Keratinocyte (primary cell): ENCODE measurements at regions not wholly inside any gene's neighbourhood (a gene's known extent, or its start where the extent isn't known, plus 50 kb on each side); places are given as distances from the start of the nearest gene placed in this dataset.

Source experiments
- DNase-seq: peaks from one replicate; pipeline ENCODE4 v3.0.0-alpha.2; 2011; ENCODE audit warnings: low read depth, missing footprints, low spot score
- FAIRE-seq: peaks from 2 replicates; lab custom pipeline; 2011; peaks lifted over from hg19 to GRCh38; lab: Jason Lieb, UNC
- H2AFZ ChIP-seq: 2 replicates; pipeline ENCODE4 v1.6.0; 2012; ENCODE audit warnings: low read length, control low read depth, inconsistent platforms; ENCODE audit not compliant: control insufficient read depth
- H3K27ac ChIP-seq: 2 replicates; pipeline ENCODE4 v1.5.1; 2011; ENCODE audit warnings: low read length; ENCODE audit not compliant: control insufficient read depth, insufficient read depth
- H3K27me3 ChIP-seq: 3 replicates; pipeline ENCODE4 v1.6.0; 2011; ENCODE audit warnings: low read length; ENCODE audit not compliant: control insufficient read depth, insufficient read depth; ENCODE audit errors: extremely low read depth
- H3K36me3 ChIP-seq, 2 experiments: 2 replicates in 1 of 2; 3 replicates in 1 of 2; pipeline ENCODE4 v1.5.1; 2011; ENCODE audit warnings: low read length in 2 of 2, mild to moderate bottlenecking in 1 of 2; ENCODE audit not compliant: control insufficient read depth in 2 of 2, insufficient read depth in 2 of 2; ENCODE audit errors: extremely low read depth in 1 of 2
- H3K4me1 ChIP-seq: 3 replicates; pipeline ENCODE4 v1.5.1; 2011; ENCODE audit warnings: low read length; ENCODE audit not compliant: control insufficient read depth, insufficient read depth; ENCODE audit errors: extremely low read depth
- H3K4me2 ChIP-seq: 3 replicates; pipeline ENCODE4 v1.6.0; 2011; ENCODE audit warnings: low read depth, low read length; ENCODE audit not compliant: control insufficient read depth, insufficient read depth; ENCODE audit errors: extremely low read depth
- H3K4me3 ChIP-seq, 3 experiments: fragments of 200-600 bp in 1 of 3; sonication (generic) in 1 of 3; 2 replicates in 2 of 3; 3 replicates in 1 of 3; pipeline ENCODE4 v1.5.1; 2011 to 2016; ENCODE audit warnings: low read length in 3 of 3, mild to moderate bottlenecking in 3 of 3, control low read depth in 2 of 3, inconsistent platforms in 1 of 3, low read depth in 1 of 3, mixed read lengths in 1 of 3, mixed run types in 1 of 3, moderate library complexity in 1 of 3; ENCODE audit not compliant: control insufficient read depth in 2 of 3, insufficient read depth in 2 of 3; ENCODE audit errors: extremely low read depth in 1 of 3
- H3K79me2 ChIP-seq: 2 replicates; pipeline ENCODE4 v1.6.0; 2012; ENCODE audit warnings: low read length; ENCODE audit not compliant: control insufficient read depth, insufficient read depth
- H3K9ac ChIP-seq: 3 replicates; pipeline ENCODE4 v1.6.0; 2011; ENCODE audit warnings: low read length; ENCODE audit not compliant: control insufficient read depth, insufficient read depth; ENCODE audit errors: extremely low read depth
- H3K9me1 ChIP-seq: 3 replicates; pipeline ENCODE4 v1.6.0; 2011; ENCODE audit warnings: low read length; ENCODE audit not compliant: control insufficient read depth, insufficient read depth; ENCODE audit errors: extremely low read depth
- H3K9me3 ChIP-seq: 2 replicates; pipeline ENCODE4 v1.5.1; 2012; ENCODE audit warnings: low read depth, low read length; ENCODE audit not compliant: control insufficient read depth
- H4K20me1 ChIP-seq: 3 replicates; pipeline ENCODE4 v1.6.0; 2011; ENCODE audit warnings: low read length; ENCODE audit not compliant: control insufficient read depth, insufficient read depth; ENCODE audit errors: extremely low read depth
- EZH2 ChIP-seq: IDR thresholded peaks from one replicate; pipeline ENCODE4 v1.6.1; 2012; ENCODE audit warnings: inconsistent platforms, mild to moderate bottlenecking, low read length, moderate library complexity
- dilution Hi-C: fragments of 300-500 bp; cut with MboI; formaldehyde crosslinking; loops from one replicate; pipeline ENCODE4 v1.7.0; 2020; ENCODE audit warnings: low sequenced_read_pairs; ENCODE audit not compliant: extremely low pct_ligation_motif_present
- TF ChIP-seq, protein P1 (sequence below), 3 experiments: IDR thresholded peaks in 1 of 3; conservative IDR thresholded peaks in 1 of 3; optimal IDR thresholded peaks in 1 of 3; 2 replicates in 2 of 3; 3 replicates in 1 of 3; pipeline versions ENCODE3 to v1.5.1; 2011; ENCODE audit warnings: low read length in 3 of 3, mild to moderate bottlenecking in 3 of 3, moderate library complexity in 2 of 3, control low read depth in 1 of 3, inconsistent platforms in 1 of 3; ENCODE audit not compliant: insufficient read depth in 2 of 3; ENCODE audit errors: extremely low read depth in 1 of 3

DNA sequence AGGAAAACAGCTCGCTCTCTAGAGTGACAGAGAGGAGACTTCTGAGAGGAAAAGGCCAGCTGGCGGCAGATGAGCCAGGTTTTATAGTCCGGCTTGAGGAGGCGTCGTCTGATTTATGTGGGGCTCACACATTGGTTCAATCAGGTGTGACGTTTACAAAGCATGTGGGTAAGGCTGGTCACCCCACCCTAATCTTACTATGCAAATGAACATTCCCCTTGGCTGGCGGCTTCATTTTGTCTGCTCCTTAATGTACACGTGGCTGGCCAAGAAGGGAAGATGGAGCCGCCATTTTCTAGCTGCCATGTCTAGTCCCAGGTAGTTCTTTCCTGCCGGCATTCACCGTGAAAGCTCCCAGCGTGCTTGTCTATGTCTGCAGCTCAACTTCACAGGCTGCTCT is 299.1 kb upstream of the SPRED2 start:
- dilution Hi-C loops: no loop called here
- DNase-seq (no peak), FAIRE-seq (no peak)
- Histone ChIP-seq H3K9me3 (no peaks in the 10 kb centered on the region), H3K27ac (no peak overlapping the region), H3K4me2 (no peak overlapping the region), H3K4me1 (peaks cover 11% of the 10 kb centered on the region), H3K9ac (no peak overlapping the region), H3K4me3 (no peak overlapping the region), H3K9me1 (no peaks in the 10 kb centered on the region), H4K20me1 (no peaks in the 10 kb centered on the region), H3K36me3 (no peaks in the 10 kb centered on the region), H2AFZ (no peak overlapping the region), H3K27me3 (no peaks in the 10 kb centered on the region), H3K79me2 (no peaks in the 10 kb centered on the region)
- TF ChIP-seq, protein P1, sequence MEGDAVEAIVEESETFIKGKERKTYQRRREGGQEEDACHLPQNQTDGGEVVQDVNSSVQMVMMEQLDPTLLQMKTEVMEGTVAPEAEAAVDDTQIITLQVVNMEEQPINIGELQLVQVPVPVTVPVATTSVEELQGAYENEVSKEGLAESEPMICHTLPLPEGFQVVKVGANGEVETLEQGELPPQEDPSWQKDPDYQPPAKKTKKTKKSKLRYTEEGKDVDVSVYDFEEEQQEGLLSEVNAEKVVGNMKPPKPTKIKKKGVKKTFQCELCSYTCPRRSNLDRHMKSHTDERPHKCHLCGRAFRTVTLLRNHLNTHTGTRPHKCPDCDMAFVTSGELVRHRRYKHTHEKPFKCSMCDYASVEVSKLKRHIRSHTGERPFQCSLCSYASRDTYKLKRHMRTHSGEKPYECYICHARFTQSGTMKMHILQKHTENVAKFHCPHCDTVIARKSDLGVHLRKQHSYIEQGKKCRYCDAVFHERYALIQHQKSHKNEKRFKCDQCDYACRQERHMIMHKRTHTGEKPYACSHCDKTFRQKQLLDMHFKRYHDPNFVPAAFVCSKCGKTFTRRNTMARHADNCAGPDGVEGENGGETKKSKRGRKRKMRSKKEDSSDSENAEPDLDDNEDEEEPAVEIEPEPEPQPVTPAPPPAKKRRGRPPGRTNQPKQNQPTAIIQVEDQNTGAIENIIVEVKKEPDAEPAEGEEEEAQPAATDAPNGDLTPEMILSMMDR (optimal IDR thresholded peaks at IDR 0.05 in 1 of 3, IDR thresholded peaks at IDR 0.05 in 1 of 3, conservative IDR thresholded peaks at IDR 0.05 in 1 of 3; ENCODE audit: extremely low read depth in 1 of 3, insufficient read depth in 2 of 3, low read length in 3 of 3): no peak
- TF ChIP-seq EZH2: no peak

DNA sequence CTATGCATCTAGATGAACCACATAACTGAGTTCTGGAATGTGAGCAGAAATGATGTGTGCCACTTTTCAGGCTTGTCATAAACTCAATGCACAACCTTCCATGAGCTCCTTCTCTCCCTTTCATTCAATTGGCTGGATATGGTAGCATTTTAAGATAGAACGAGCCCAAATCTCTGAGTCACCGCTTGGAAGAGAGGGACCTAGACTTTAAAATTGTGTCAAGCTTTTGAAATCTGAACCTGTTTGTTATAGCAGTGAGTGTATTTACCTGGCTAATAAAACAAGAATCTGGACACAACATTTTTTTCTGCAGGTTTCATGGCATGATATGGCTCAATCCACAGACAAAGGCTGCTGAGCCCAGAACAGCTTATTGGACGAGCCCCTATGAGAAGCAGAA is 297.8 kb upstream of the SPRED2 start:
- H3K4me3 ChIP-seq: no peak overlapping the region
- H3K9ac ChIP-seq: no peak overlapping the region
- DNase-seq: no peak
- no peaks in the 10 kb centered on the region for H3K9me1 ChIP-seq
- no peaks in the 10 kb centered on the region for H4K20me1 ChIP-seq
- H3K36me3 ChIP-seq: no peaks in the 10 kb centered on the region
- H3K9me3 ChIP-seq: no peaks in the 10 kb centered on the region
- dilution Hi-C loops: no loop called here
- no peak overlapping the region for H2AFZ ChIP-seq
- no peak overlapping the region for H3K27ac ChIP-seq
- no peak for FAIRE-seq
- no peaks in the 10 kb centered on the region for H3K79me2 ChIP-seq
- H3K4me2 ChIP-seq: no peak overlapping the region
- TF ChIP-seq, protein P1 (optimal IDR thresholded peaks at IDR 0.05 in 1 of 3, IDR thresholded peaks at IDR 0.05 in 1 of 3, conservative IDR thresholded peaks at IDR 0.05 in 1 of 3; ENCODE audit: extremely low read depth in 1 of 3, insufficient read depth in 2 of 3, low read length in 3 of 3): no peak
- TF ChIP-seq EZH2: no peak
- peaks cover 11% of the 10 kb centered on the region for H3K4me1 ChIP-seq
- H3K27me3 ChIP-seq: no peaks in the 10 kb centered on the region
